ENCODE measurements at regions not wholly inside any gene's neighbourhood (a gene's known extent, or its start where the extent isn't known, plus 50 kb on each side); places are given as distances from the start of the nearest gene placed in this dataset.

DNA sequence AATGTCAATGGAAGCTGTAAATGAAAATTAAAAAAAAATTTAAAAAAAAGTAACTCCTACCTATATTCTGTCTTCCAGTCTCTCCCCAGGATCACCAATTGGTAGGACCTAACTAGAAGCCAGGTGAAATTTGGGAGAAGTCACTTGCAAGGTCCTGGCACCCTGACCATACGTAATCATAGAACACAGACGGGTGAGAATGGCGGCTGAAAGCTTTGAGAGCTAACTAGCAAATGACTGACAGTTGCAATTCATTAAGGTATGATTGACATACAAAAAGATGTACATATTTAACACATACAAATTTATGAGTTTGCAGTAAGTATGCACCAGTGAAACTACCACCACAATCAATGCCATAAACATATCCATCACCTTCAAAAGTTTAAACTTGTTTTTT, 372.7 kb upstream of the PSMD7 start:
- no peak overlapping the region for H3K9ac ChIP-seq
- no peaks in the 10 kb centered on the region for H3K9me3 ChIP-seq (ENCODE audit: control insufficient read depth, low read length)
- no peaks in the 10 kb centered on the region for H3K4me1 ChIP-seq
- no peaks in the 10 kb centered on the region for H3K27me3 ChIP-seq (ENCODE audit: control insufficient read depth, insufficient read depth, low read length)
- no peak overlapping the region for H3K4me3 ChIP-seq (ENCODE audit: low read depth, low read length)
- H3K4me2 ChIP-seq (ENCODE audit: low read length) = no peak overlapping the region
- H3K27ac ChIP-seq = no peak overlapping the region
- H3K36me3 ChIP-seq (ENCODE audit: control insufficient read depth, insufficient read depth, low read length) = no peaks in the 10 kb centered on the region
- no peaks in the 10 kb centered on the region for H3K79me2 ChIP-seq
- no peak overlapping the region for H2AFZ ChIP-seq
- TF ChIP-seq, protein P1, sequence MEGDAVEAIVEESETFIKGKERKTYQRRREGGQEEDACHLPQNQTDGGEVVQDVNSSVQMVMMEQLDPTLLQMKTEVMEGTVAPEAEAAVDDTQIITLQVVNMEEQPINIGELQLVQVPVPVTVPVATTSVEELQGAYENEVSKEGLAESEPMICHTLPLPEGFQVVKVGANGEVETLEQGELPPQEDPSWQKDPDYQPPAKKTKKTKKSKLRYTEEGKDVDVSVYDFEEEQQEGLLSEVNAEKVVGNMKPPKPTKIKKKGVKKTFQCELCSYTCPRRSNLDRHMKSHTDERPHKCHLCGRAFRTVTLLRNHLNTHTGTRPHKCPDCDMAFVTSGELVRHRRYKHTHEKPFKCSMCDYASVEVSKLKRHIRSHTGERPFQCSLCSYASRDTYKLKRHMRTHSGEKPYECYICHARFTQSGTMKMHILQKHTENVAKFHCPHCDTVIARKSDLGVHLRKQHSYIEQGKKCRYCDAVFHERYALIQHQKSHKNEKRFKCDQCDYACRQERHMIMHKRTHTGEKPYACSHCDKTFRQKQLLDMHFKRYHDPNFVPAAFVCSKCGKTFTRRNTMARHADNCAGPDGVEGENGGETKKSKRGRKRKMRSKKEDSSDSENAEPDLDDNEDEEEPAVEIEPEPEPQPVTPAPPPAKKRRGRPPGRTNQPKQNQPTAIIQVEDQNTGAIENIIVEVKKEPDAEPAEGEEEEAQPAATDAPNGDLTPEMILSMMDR (IDR thresholded peaks at IDR 0.05) = no peak

DNA sequence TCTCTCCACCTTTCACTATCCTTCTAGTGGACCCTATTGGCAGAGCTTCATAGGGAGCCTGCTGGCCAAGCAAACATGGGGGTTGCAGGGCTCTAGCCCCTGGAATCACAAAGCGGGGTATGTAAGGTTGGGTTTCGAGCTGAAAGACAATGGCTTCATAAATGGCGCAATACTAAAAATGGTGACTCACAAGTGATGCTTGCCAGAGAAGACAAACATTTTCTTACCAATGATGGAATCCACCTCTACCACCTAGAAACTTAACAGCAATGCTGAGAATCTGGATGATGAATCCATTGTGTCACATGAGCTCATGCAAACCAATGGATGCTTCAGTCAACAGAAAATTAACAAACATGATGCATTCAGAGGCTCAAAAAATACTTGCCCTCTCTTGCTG, 375.3 kb upstream of the PSMD7 start:
- no peaks in the 10 kb centered on the region for H3K9me3 ChIP-seq (ENCODE audit: control insufficient read depth, low read length)
- no peaks in the 10 kb centered on the region for H3K36me3 ChIP-seq (ENCODE audit: control insufficient read depth, insufficient read depth, low read length)
- H3K4me3 ChIP-seq (ENCODE audit: low read depth, low read length) = no peak overlapping the region
- no peak overlapping the region for H3K27ac ChIP-seq
- no peak overlapping the region for H3K4me2 ChIP-seq (ENCODE audit: low read length)
- H3K9ac ChIP-seq = no peak overlapping the region
- H3K27me3 ChIP-seq (ENCODE audit: control insufficient read depth, insufficient read depth, low read length) = no peaks in the 10 kb centered on the region
- H2AFZ ChIP-seq = no peak overlapping the region
- no peaks in the 10 kb centered on the region for H3K79me2 ChIP-seq
- TF ChIP-seq, protein P1 (IDR thresholded peaks at IDR 0.05) = no peak
- no peaks in the 10 kb centered on the region for H3K4me1 ChIP-seq

DNA sequence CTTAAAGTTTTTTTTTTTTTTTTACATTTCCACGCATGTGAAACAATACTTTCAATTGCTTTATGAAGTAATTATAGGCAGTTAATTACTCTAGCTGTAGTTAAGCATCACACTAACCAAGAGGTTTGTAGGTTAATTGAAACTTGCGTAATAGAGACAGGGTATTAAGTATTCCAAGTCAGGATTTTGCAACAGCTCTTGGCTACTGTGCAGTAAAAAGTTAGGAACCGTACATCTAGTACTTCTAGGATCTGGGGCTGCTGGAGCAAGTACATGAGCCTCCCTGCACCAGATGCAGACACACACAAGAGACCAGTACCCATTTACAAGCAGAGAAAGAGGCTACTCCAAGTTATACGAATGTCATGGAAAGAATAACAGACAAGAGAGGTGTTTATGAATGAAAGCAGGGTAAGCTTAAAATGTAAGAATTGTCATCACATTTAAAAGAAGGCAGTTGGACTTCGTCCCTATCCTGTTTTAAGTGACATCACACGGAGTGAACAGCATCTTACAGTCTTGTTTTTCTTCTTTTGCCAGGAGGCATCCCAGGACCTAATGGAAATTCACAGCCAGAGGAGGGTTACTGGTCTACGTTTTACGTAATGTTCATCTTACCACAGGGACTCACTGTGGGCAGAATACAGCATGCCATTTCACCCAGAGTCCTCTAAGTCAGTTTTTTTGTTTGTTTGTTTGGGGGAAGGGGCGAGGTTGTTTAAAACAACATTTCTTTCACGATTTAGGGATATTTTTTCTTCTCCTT, 379.6 kb upstream of the PSMD7 start:
- H3K36me3 ChIP-seq (ENCODE audit: control insufficient read depth, insufficient read depth, low read length) = no peaks in the 10 kb centered on the region
- no peaks in the 10 kb centered on the region for H3K27me3 ChIP-seq (ENCODE audit: control insufficient read depth, insufficient read depth, low read length)
- no peak overlapping the region for H3K4me2 ChIP-seq (ENCODE audit: low read length)
- TF ChIP-seq, protein P1 (IDR thresholded peaks at IDR 0.05) = no peak
- H3K9me3 ChIP-seq (ENCODE audit: control insufficient read depth, low read length) = no peaks in the 10 kb centered on the region
- no peaks in the 10 kb centered on the region for H3K79me2 ChIP-seq
- no peak overlapping the region for H3K27ac ChIP-seq
- no peak overlapping the region for H3K4me3 ChIP-seq (ENCODE audit: low read depth, low read length)
- no peak overlapping the region for H3K9ac ChIP-seq
- no peak overlapping the region for H2AFZ ChIP-seq
- H3K4me1 ChIP-seq = no peaks in the 10 kb centered on the region

DNA sequence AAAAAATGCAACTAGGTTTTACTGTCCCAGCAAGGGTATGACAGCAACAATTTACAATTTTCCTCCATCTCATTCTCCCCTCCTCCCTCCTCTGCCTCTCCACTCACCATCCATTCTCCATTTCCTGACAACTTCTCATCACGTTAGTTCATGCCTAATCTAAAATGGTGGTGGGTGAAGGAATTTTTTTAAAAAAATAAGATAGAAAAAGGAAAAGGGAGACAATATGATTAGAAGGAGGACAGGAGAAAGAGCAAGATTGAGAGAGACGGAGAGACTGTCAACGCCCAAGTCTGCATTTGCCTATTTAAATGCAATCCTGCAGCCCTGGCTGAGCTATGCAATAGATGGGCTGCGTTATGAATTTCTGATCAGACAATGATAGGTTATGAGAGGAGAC, 380.7 kb upstream of the PSMD7 start:
- no peak overlapping the region for H2AFZ ChIP-seq
- H3K79me2 ChIP-seq = no peaks in the 10 kb centered on the region
- no peak overlapping the region for H3K4me3 ChIP-seq (ENCODE audit: low read depth, low read length)
- no peak overlapping the region for H3K9ac ChIP-seq
- TF ChIP-seq, protein P1 (IDR thresholded peaks at IDR 0.05) = no peak
- no peaks in the 10 kb centered on the region for H3K9me3 ChIP-seq (ENCODE audit: control insufficient read depth, low read length)
- no peak overlapping the region for H3K27ac ChIP-seq
- H3K4me2 ChIP-seq (ENCODE audit: low read length) = no peak overlapping the region
- H3K27me3 ChIP-seq (ENCODE audit: control insufficient read depth, insufficient read depth, low read length) = no peaks in the 10 kb centered on the region
- no peaks in the 10 kb centered on the region for H3K4me1 ChIP-seq
- no peaks in the 10 kb centered on the region for H3K36me3 ChIP-seq (ENCODE audit: control insufficient read depth, insufficient read depth, low read length)

DNA sequence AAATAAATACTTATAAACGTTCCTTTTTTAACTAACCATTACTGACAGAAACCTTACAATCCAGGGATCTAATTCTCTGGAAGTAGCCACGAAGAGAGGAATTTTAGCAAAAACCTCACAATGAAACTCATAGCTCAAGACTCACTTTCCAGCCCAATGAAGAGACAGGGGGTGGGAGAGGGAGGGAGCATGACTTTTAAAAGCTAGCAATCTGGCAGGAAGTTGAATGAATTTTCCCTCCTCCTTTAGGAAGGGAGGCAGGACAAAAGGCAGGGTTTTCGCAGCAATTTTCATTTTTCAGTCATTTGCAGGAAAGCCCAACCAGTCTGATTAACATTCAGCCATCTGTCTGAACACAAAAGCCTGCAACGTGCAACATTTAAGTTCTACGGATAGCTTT, 381.5 kb upstream of the PSMD7 start:
- Histone ChIP-seq H3K27ac (no peak overlapping the region), H2AFZ (no peak overlapping the region)
- TF ChIP-seq, protein P1 (IDR thresholded peaks at IDR 0.05) = no peak

More for the DNA sequence above, 381.5 kb upstream of the PSMD7 start:
- Histone ChIP-seq H3K4me2 (ENCODE audit: low read length) (no peak overlapping the region), H3K27me3 (ENCODE audit: control insufficient read depth, insufficient read depth, low read length) (no peaks in the 10 kb centered on the region), H3K9ac (no peak overlapping the region), H3K9me3 (ENCODE audit: control insufficient read depth, low read length) (no peaks in the 10 kb centered on the region), H3K4me1 (no peaks in the 10 kb centered on the region), H3K4me3 (ENCODE audit: low read depth, low read length) (no peak overlapping the region), H3K79me2 (no peaks in the 10 kb centered on the region), H3K36me3 (ENCODE audit: control insufficient read depth, insufficient read depth, low read length) (no peaks in the 10 kb centered on the region)
